RWPE2 (cell line): ENCODE measurements at regions not wholly inside any gene's neighbourhood (a gene's known extent, or its start where the extent isn't known, plus 50 kb on each side); places are given as distances from the start of the nearest gene placed in this dataset.

Source experiments
- ATAC-seq: fragments of 200-7000 bp; cut with Tn5 transposase; 3 replicates; pipeline ENCODE4 v1.9.1; 2021; ENCODE audit warnings: low read depth
- DNase-seq: peaks from one replicate; pipeline ENCODE4 v3.0.0-alpha.2; 2020; ENCODE audit warnings: low spot score
- H3K27ac ChIP-seq: fragments of 450-650 bp; 2 replicates; pipeline ENCODE4 v1.5.1; 2017; ENCODE audit warnings: mild to moderate bottlenecking; ENCODE audit not compliant: poor library complexity, severe bottlenecking
- H3K27me3 ChIP-seq: fragments of 250-450 bp; sonication (Bioruptor Pico); 2 replicates; pipeline ENCODE4 v1.5.1; 2021; ENCODE audit warnings: mild to moderate bottlenecking, moderate library complexity; ENCODE audit not compliant: insufficient read depth, poor library complexity, severe bottlenecking
- H3K36me3 ChIP-seq: fragments of 250-450 bp; sonication (Bioruptor Pico); 2 replicates; pipeline ENCODE4 v1.5.1; 2020; ENCODE audit warnings: low read depth, mild to moderate bottlenecking, moderate library complexity
- H3K4me1 ChIP-seq: fragments of 250-450 bp; sonication (Bioruptor Pico); 2 replicates; pipeline ENCODE4 v1.5.1; 2021; ENCODE audit warnings: mild to moderate bottlenecking, moderate library complexity; ENCODE audit not compliant: insufficient read depth, poor library complexity, severe bottlenecking
- H3K4me3 ChIP-seq: fragments of 250-450 bp; sonication (Bioruptor Pico); 2 replicates; pipeline ENCODE4 v1.5.1; 2021; ENCODE audit warnings: mild to moderate bottlenecking, moderate library complexity; ENCODE audit not compliant: severe bottlenecking
- H3K9me3 ChIP-seq: fragments of 250-450 bp; sonication (Bioruptor Pico); 2 replicates; pipeline ENCODE4 v1.5.1; 2021; ENCODE audit warnings: mild to moderate bottlenecking, moderate library complexity; ENCODE audit not compliant: severe bottlenecking
- TF ChIP-seq, protein P1 (sequence below): fragments of 450-650 bp; IDR thresholded peaks from one replicate; pipeline ENCODE4 v1.5.1; 2017; ENCODE audit warnings: mild to moderate bottlenecking, moderate library complexity; ENCODE audit not compliant: poor library complexity, severe bottlenecking

DNA sequence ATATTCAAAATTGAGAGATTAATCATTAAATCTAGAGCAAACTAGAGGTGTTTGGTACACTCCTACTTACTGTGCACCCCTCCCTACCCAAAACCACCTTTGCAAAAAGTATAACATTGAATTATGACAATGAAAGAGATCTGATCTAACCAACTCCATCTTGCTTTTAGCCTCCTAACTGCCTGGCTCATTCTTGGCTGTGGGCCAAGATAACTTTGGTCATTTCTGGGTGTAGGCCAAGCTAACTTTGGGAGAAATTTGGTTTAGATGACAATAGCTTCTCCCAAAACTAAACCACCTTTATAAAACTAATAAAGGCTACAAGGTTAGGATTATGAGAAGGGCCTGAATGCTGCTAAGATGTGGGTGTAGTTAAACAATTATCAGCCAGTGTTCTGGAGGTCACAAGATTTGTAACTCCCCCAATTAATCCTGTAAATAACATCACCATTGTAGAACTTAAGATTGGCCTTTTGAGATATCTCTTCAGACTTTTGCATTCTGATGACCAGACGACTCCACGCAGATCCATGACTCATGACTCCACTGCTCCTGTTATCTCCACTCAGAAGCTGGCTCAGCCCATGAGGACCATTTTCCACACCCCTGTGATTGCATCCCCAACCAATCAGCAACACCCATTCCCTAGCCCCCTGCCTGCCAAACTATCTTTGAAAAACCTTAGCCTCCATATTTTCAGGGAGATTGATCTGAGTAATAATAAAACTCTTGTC lies 160.2 kb downstream of the FBXO15 start:
- peaks cover 10% of the 10 kb centered on the region for H3K4me1 ChIP-seq
- H3K4me3 ChIP-seq = no peak overlapping the region
- no peak overlapping the region for H3K27ac ChIP-seq
- H3K36me3 ChIP-seq = no peaks in the 10 kb centered on the region
- ATAC-seq (no peak), DNase-seq (no peak)
- H3K27me3 ChIP-seq = no peaks in the 10 kb centered on the region
- H3K9me3 ChIP-seq = no peaks in the 10 kb centered on the region
- TF ChIP-seq, protein P1, sequence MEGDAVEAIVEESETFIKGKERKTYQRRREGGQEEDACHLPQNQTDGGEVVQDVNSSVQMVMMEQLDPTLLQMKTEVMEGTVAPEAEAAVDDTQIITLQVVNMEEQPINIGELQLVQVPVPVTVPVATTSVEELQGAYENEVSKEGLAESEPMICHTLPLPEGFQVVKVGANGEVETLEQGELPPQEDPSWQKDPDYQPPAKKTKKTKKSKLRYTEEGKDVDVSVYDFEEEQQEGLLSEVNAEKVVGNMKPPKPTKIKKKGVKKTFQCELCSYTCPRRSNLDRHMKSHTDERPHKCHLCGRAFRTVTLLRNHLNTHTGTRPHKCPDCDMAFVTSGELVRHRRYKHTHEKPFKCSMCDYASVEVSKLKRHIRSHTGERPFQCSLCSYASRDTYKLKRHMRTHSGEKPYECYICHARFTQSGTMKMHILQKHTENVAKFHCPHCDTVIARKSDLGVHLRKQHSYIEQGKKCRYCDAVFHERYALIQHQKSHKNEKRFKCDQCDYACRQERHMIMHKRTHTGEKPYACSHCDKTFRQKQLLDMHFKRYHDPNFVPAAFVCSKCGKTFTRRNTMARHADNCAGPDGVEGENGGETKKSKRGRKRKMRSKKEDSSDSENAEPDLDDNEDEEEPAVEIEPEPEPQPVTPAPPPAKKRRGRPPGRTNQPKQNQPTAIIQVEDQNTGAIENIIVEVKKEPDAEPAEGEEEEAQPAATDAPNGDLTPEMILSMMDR = no peak

DNA sequence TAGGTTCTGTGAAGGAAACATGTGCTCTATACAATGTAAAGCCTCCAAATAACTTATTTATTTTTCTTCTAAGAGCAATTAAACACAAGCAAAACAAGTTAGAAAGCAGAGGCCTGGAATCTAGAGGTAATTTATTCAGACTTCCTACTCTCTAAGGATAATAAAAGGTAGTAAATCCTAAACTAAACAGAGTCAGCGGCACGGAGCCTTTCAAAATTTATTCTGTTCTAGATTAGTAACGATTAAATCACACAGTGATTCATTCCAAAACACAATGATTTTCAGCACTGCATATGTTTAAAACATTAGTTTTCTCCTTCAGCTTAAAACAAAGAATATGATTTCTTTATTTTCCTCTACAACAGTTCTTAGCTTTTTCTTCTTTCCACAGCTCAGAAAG lies 160.9 kb downstream of the FBXO15 start:
- no peak for DNase-seq
- no peaks in the 10 kb centered on the region for H3K9me3 ChIP-seq
- peak; percentile 60; the same call in 2 of the 3 replicates for ATAC-seq
- H3K4me3 ChIP-seq = no peak overlapping the region
- H3K36me3 ChIP-seq = no peaks in the 10 kb centered on the region
- TF ChIP-seq, protein P1 = no peak
- H3K27ac ChIP-seq = no peak overlapping the region
- peaks cover 12% of the 10 kb centered on the region for H3K4me1 ChIP-seq
- H3K27me3 ChIP-seq = no peaks in the 10 kb centered on the region

DNA sequence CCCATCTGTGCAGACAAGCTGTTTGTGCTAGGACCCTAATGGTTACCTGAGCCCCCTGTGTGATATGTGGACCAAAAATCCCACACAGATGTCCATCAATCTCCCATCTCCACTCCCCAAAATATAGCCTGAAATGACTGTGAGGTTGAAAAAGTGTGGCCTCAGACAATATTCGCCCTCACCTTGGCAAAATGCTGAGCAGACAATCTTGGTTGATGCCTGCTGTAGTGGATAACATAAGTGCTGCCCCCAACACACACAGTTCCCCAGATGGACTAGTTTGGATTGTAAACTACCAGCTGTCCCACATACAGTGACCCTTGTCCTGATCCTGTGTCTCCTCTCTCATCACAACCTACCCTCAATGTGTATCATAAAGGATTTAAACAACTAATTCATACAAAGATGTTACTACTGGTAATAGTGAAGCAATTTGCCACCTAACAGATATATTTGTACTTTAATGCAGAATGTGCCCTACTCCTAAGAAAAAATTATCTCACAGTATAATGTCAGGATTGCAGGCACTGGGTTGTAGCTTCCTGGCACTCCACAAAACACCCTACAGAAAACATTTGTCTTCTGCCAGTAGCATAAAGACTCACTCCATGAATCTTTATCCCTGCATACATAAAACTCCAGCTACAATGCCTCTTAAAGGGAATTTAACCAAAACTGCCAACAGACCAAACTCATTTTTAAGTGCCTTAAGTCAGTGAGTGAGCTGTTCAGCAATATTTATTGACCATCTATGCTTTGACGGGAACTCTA lies 161.6 kb downstream of the FBXO15 start:
- DNase-seq = no peak
- Histone ChIP-seq H3K27ac (no peak overlapping the region), H3K36me3 (no peaks in the 10 kb centered on the region), H3K27me3 (no peaks in the 10 kb centered on the region), H3K4me1 (peaks cover 14% of the 10 kb centered on the region), H3K4me3 (no peak overlapping the region), H3K9me3 (no peaks in the 10 kb centered on the region)
- ATAC-seq = no peak
- TF ChIP-seq, protein P1 = no peak

DNA sequence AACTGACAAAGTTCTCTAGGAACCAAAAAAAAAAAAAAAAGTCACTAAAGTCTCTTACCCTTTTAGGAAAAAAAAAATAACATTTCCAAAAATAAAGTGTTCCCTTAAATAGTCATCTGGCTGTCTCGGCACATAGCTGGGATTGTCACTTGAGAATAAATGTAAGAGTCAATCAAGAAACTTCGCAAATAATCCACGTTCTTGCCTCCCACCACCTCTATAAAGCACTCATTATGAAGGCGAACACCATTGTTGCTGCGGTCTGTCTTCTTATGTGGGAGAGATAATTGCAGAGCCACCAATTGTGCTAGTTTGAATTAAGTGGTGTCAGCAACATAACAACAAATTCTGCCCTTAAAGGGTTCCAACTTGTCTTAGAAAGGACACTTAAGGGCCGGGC lies 163.7 kb downstream of the FBXO15 start:
- ATAC-seq (no peak), DNase-seq (no peak)
- Histone ChIP-seq H3K9me3 (no peaks in the 10 kb centered on the region), H3K27ac (no peak overlapping the region), H3K36me3 (no peaks in the 10 kb centered on the region), H3K4me3 (no peak overlapping the region), H3K27me3 (no peaks in the 10 kb centered on the region), H3K4me1 (peaks cover 14% of the 10 kb centered on the region)
- TF ChIP-seq, protein P1 = no peak

DNA sequence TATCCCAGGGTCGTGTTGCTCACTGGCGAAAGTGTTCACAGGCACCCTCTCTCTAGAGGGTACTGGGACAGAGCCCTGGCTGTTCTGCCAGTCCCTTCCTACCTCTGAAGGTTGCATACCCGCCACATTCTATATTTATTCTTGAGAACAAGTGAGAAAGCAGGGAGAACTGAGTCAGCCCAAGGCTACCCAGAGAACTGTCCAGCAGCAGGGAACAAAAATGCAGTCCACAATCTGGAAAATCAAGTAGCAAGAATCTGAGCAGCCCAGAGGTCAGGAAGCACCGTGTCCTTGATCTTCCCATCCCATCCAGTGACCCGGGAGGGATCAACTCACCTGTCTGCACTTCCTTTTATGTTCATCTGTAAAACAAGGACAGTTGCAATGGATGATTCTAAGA lies 164.1 kb downstream of the FBXO15 start:
- H3K27me3 ChIP-seq = no peaks in the 10 kb centered on the region
- peaks cover 14% of the 10 kb centered on the region for H3K4me1 ChIP-seq
- H3K4me3 ChIP-seq = no peak overlapping the region
- TF ChIP-seq, protein P1 = no peak
- H3K27ac ChIP-seq = no peak overlapping the region
- ATAC-seq (no peak), DNase-seq (no peak)
- H3K36me3 ChIP-seq = no peaks in the 10 kb centered on the region
- H3K9me3 ChIP-seq = no peaks in the 10 kb centered on the region
